ENCODE measurements at regions not wholly inside any gene's neighbourhood (a gene's known extent, or its start where the extent isn't known, plus 50 kb on each side); places are given as distances from the start of the nearest gene placed in this dataset.

- Histone ChIP-seq H3K4me1 (ENCODE audit: low read depth) (no peaks in the 10 kb centered on the region), H3K9me3 (peaks cover 62% of the 10 kb centered on the region), H3K36me3 (ENCODE audit: low read depth) (no peaks in the 10 kb centered on the region), H3K4me3 (no peak overlapping the region)
- intact Hi-C loops (cut with DNase I, micrococcal nuclease) = no loop called here
- no peak for TF ChIP-seq CTCF (IDR thresholded peaks at IDR 0.05)
- DNase-seq = no peak
- no peak for ATAC-seq
Observed at GRCh38 chr2:4515871-4516761, 812.7 kb downstream of the DCDC2C start.

- TF ChIP-seq CTCF (IDR thresholded peaks at IDR 0.05) = no peak
- no peaks in the 10 kb centered on the region for H3K4me1 ChIP-seq (ENCODE audit: low read depth)
- no peak for ATAC-seq
- intact Hi-C loops (cut with DNase I, micrococcal nuclease) = no loop called here
- H3K36me3 ChIP-seq (ENCODE audit: low read depth) = no peaks in the 10 kb centered on the region
- DNase-seq = no peak
- peaks cover 72% of the 10 kb centered on the region for H3K9me3 ChIP-seq
- no peak overlapping the region for H3K4me3 ChIP-seq
Observed at GRCh38 chr2:4518596-4518995, 815.2 kb downstream of the DCDC2C start.

DNA sequence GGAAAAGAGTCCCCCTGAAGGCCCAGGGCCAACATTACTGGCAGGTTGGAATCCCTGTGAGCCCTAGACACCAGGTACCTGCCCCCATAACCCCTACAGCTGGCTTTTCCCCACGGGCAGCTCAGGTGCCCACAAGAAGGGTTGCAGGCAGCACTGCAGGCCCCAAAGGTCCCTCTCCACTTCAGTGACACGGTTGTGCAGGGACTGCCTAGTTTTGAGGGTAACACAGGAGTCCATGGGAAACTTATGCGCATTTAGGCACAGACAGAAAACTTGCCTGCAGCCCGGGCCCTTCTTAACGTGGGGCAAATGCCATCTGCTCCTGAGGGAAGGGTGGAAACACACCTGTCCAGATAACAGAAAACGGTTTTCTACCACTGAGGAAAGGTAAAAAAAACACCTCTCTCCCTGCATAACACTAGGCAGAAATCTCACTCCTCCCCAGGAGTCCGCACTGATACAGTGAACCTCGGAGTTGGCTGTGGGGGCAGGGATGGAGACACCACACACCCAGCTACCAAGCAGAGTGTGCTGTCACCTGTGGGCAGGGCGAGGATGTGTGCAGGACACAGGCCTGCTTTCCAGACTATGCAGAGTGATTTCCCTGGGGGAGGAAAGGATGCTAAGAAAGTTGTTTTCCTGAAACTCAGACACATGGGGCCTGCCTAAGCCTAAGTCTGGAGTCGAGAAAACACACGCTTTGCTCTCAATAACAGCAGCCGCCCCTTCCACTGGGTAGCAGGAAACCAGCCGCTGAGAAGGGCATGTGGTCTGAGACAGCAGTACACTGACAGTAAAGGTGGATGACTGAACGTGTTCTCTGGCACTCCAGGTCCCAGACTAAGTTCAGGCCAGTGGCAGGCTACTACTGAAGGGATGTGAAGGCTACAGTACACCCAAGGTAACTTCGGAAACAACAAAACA, 819.4 kb downstream of the DCDC2C start:
- Histone ChIP-seq H3K4me3 (no peak overlapping the region), H3K4me1 (ENCODE audit: low read depth) (no peaks in the 10 kb centered on the region), H3K9me3 (peaks cover 53% of the 10 kb centered on the region), H3K36me3 (ENCODE audit: low read depth) (no peaks in the 10 kb centered on the region)
- DNase-seq (no peak), ATAC-seq (no peak)
- intact Hi-C loops (cut with DNase I, micrococcal nuclease) = no loop called here
- TF ChIP-seq CTCF (IDR thresholded peaks at IDR 0.05) = no peak

- Histone ChIP-seq H3K36me3 (ENCODE audit: low read depth) (no peaks in the 10 kb centered on the region), H3K9me3 (peaks cover 36% of the 10 kb centered on the region), H3K4me1 (ENCODE audit: low read depth) (no peaks in the 10 kb centered on the region), H3K4me3 (no peak overlapping the region)
- DNase-seq (no peak), ATAC-seq (no peak)
- intact Hi-C loops (cut with DNase I, micrococcal nuclease) = no loop called here
- no peak for TF ChIP-seq CTCF (IDR thresholded peaks at IDR 0.05)
Observed at GRCh38 chr2:4527416-4527815, 824.0 kb downstream of the DCDC2C start.

GRCh38 chr2:4528246-4528645, 824.9 kb downstream of the DCDC2C start:
- intact Hi-C loops (cut with DNase I, micrococcal nuclease) = no loop called here
- no peak for DNase-seq
- Histone ChIP-seq H3K4me1 (ENCODE audit: low read depth) (no peaks in the 10 kb centered on the region), H3K9me3 (peaks cover 27% of the 10 kb centered on the region), H3K4me3 (no peak overlapping the region), H3K36me3 (ENCODE audit: low read depth) (no peaks in the 10 kb centered on the region)
- no peak for TF ChIP-seq CTCF (IDR thresholded peaks at IDR 0.05)
- no peak for ATAC-seq
